Heart left ventricle (tissue), 16 donors: ENCODE measurements at regions not wholly inside any gene's neighbourhood (a gene's known extent, or its start where the extent isn't known, plus 50 kb on each side); places are given as distances from the start of the nearest gene placed in this dataset.
A peak's percentile ranks its signal among the peaks of the same experiment; 100 is the strongest.

Source experiments
- ATAC-seq, 4 donors: fragments of 200-7000 bp; cut with Tn5 transposase; one replicate each; pipeline ENCODE4 v1.9.1; 2020 to 2022; ENCODE audit warnings: moderate library complexity in 4 of 4, mild to moderate bottlenecking in 3 of 4, moderate number of reproducible peaks in 1 of 4
- DNase-seq, 5 donors: peaks; one replicate each; pipeline ENCODE4 v3.0.0-alpha.2; 2020
- H3K27ac ChIP-seq, 12 donors: fragments of 200-600 bp; sonication (generic) in 4 of 12; one replicate each; pipeline versions ENCODE4 v1.5.0 to v1.8.0; 2016 to 2022; ENCODE audit warnings: mild to moderate bottlenecking in 2 of 12
- H3K27me3 ChIP-seq, 9 donors: fragments of 200-600 bp; sonication (generic) in 2 of 9; one replicate each; pipeline versions ENCODE4 v1.5.1 to v1.8.0; 2016 to 2022; ENCODE audit warnings: mild to moderate bottlenecking in 3 of 9
- H3K36me3 ChIP-seq, 9 donors: fragments of 200-600 bp; sonication (generic) in 2 of 9; one replicate each; pipeline versions ENCODE4 v1.5.0 to v1.8.0; 2018 to 2022; ENCODE audit warnings: mild to moderate bottlenecking in 2 of 9
- H3K4me1 ChIP-seq, 12 donors: fragments of 200-600 bp; sonication (generic) in 4 of 12; one replicate each; pipeline versions ENCODE4 v1.5.0 to v1.8.0; 2016 to 2022; ENCODE audit warnings: mild to moderate bottlenecking in 3 of 12
- H3K4me3 ChIP-seq, 12 donors: fragments of 200-600 bp; sonication (generic) in 4 of 12; one replicate each; pipeline versions ENCODE4 v1.5.0 to v1.8.0; 2017 to 2022; ENCODE audit warnings: mild to moderate bottlenecking in 9 of 12, moderate library complexity in 4 of 12
- H3K9me3 ChIP-seq, 12 donors: fragments of 200-600 bp; sonication (generic) in 4 of 12; one replicate each; pipeline versions ENCODE4 v1.5.0 to v1.8.0; 2016 to 2022; ENCODE audit warnings: mild to moderate bottlenecking in 1 of 12
- POLR2A ChIP-seq, 2 donors: fragments of 450-650 bp; IDR thresholded peaks; one replicate each; pipeline ENCODE4 v1.6.1; 2017; ENCODE audit warnings: antibody characterized with exemption in 2 of 2, mild to moderate bottlenecking in 2 of 2, moderate library complexity in 2 of 2
- WGBS, 4 donors: extraction: QIAGEN DNeasy Blood & Tissue Kit in 2 of 4; methylation state at CpG; one replicate each; pipeline versions ENCODE4 v1.1.5 to v1.1.7; 2013 to 2018; 5-methylcytosine and 5-hydroxymethylcytosine counted together
- intact Hi-C, 10 donors: fragments of 100-400 bp; cut with DNase I; formaldehyde crosslinking; loops; one replicate each; pipeline versions ENCODE4 v1.11.1 to v1.14.2; 2022
- TF ChIP-seq, protein P1 (sequence below), 12 donors: fragments of 200-600 bp; sonication (generic) in 4 of 12; IDR thresholded peaks; one replicate each; pipeline versions ENCODE4 v1.5.0 to v1.8.0; 2018 to 2022; ENCODE audit warnings: antibody characterized with exemption in 12 of 12, mild to moderate bottlenecking in 5 of 12
- donor health status: ischemic (EF 13 %, LVEDD 7.1; RV severe dilation, severe dysfunction).
- donor health status: healthy with polysubstance abuse.
- donor health status: DM: no; HTN: yes; CAD: no.
- donor health status: DM: no; HTN: no; CAD: no.
- donor health status: ischemic (EF 25% LVEDD 6.9; RV normal size, moderate dysfunction).
- donor health status: ischemic (EF 25% LVEDD 5.7; RV mildly dilated, moderate dysfunction).
- donor health status: healthy.
- donor health status: DM: yes; HTN: yes; CAD: no.
- donor health status: ischemic (EF 35%, LVEDD 5.7; RV mildly dilated, moderate dysfunction).
- donor health status: nonischemic (EF 11% LVEDD 7.7; RV severe dilation, severe dysfunction).
- donor health status: DM: yes; HTN: yes; CAD: no.
- donor health status: PGD.
- donor health status: ischemic (EF 29% LVEDD 5.4; RV normal size, mild dysfunction).
- donor health status: nonischemic (EF 23%, LVEDD 6.1; RV moderate dilation, normal function).

DNA sequence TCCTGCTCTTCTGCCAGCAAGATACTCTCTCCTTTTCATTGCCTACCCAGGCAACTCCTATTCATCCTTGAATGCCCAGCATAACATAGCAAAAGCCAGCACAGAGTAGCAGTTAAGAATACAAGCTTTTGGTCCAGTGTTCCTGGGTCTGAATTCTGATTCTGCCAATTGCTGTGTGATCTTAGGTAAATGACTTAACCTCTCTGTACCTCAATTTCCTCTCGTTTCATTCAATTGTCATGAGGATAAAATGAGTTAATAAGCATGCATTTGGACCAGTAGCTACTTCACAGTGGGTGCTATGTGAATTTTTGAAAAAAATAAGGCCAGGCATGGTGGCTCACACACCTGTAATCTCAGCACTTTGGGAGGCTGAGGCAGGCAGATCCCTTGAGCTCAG, 346.0 kb downstream of the BUD13 start:
- Histone ChIP-seq H3K27ac (no peak overlapping the region), H3K36me3 (no peaks in the 10 kb centered on the region), H3K9me3 (no peaks in the 10 kb centered on the region), H3K4me1 (peaks cover 0 to 17% (median 5%) of the 10 kb centered on the region in 12 donors), H3K4me3 (no peak overlapping the region), H3K27me3 (peaks cover 0 to 3% (median 0%) of the 10 kb centered on the region in 9 donors)
- intact Hi-C loops = no loop called here
- DNase-seq (no peak), ATAC-seq (no peak)
- WGBS, 4 donors = 56 to 75% (median 66%) methylated on average over 1 of the region's 1 CpG
- TF ChIP-seq, protein P1, sequence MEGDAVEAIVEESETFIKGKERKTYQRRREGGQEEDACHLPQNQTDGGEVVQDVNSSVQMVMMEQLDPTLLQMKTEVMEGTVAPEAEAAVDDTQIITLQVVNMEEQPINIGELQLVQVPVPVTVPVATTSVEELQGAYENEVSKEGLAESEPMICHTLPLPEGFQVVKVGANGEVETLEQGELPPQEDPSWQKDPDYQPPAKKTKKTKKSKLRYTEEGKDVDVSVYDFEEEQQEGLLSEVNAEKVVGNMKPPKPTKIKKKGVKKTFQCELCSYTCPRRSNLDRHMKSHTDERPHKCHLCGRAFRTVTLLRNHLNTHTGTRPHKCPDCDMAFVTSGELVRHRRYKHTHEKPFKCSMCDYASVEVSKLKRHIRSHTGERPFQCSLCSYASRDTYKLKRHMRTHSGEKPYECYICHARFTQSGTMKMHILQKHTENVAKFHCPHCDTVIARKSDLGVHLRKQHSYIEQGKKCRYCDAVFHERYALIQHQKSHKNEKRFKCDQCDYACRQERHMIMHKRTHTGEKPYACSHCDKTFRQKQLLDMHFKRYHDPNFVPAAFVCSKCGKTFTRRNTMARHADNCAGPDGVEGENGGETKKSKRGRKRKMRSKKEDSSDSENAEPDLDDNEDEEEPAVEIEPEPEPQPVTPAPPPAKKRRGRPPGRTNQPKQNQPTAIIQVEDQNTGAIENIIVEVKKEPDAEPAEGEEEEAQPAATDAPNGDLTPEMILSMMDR (IDR thresholded peaks at IDR 0.05) = no peak
- TF ChIP-seq POLR2A (IDR thresholded peaks at IDR 0.05) = no peak

DNA sequence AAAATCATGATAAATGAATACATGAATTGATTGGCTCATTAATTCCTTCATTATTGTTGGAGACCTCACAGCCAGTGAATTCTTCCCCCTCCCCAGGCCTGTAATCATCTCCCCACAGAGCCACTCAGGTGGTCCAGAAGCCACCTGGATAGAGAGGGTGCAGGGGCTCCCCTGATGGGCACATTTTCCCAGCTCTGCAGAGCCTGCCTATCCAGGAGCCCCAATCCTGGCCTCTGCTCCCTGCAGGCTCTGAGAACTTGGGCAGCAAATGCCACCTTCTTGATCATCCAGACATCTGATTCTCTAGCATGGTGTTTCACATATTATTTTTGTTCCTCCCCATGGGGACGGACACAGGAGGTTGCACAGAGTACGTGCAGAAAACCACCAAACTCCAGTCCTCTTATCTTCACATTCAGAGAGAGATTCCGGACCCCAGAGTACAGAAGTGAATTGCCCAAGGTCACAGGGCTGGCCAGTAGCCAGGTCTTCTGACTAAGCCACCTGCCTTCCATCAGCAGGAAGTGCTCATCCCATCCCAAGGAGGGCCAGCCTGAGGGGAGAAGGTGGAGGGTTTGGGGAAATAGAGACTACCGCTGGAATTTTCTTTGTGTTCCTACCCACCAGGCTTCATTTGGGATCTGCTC, 348.0 kb downstream of the BUD13 start:
- Histone ChIP-seq H3K27ac (no peak overlapping the region), H3K4me3 (no peak overlapping the region), H3K36me3 (no peaks in the 10 kb centered on the region), H3K27me3 (peaks cover 0 to 5% (median 0%) of the 10 kb centered on the region in 9 donors), H3K9me3 (no peaks in the 10 kb centered on the region), H3K4me1 (peaks cover 0 to 17% (median 5%) of the 10 kb centered on the region in 12 donors)
- TF ChIP-seq, protein P1 (IDR thresholded peaks at IDR 0.05) = no peak
- TF ChIP-seq POLR2A (IDR thresholded peaks at IDR 0.05) = no peak
- ATAC-seq = peak in 1 of 4 donors; percentile 21
- peak in 1 of 5 donors; percentile 37 for DNase-seq
- intact Hi-C loops = no loop called here
- WGBS, 4 donors = 31 to 38% (median 37%) methylated on average over 4 of the region's 4 CpGs

DNA sequence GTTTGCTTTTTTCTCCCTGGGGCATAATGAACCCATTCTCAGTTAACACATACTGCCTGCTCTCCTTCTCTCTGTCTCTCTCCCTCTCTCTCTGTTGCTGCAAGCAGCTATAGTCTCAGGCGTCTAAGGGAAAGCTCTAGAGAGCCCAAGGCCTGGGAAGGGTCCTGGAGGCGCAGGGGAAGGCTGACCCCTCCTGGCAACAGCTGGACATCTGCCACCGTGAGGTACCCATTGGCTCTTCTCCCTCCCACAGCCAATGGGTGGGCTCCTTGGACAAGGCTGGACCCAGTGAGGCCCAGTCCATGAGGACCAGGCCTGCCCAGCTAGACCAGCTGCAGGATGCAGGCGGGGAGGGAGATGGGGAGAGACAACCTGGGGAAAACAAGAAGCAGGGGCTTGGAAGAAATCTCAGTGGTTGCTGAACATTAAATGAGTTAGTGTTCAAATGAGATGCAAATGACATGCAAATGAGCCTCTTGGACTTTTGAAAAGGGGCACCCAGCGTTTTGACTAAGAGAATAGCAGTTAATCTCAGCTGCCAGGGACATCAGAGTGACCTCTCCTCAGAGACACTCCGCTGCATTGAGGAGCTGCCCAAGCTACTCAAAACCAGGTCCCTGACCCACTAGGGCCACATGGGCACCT, 349.7 kb downstream of the BUD13 start:
- Histone ChIP-seq H3K36me3 (no peaks in the 10 kb centered on the region), H3K4me1 (peaks cover 0 to 10% (median 3%) of the 10 kb centered on the region in 12 donors), H3K9me3 (no peaks in the 10 kb centered on the region), H3K4me3 (no peak overlapping the region), H3K27me3 (peaks cover 0 to 5% (median 0%) of the 10 kb centered on the region in 9 donors), H3K27ac (no peak overlapping the region)
- DNase-seq = no peak
- 67 to 72% (median 71%) methylated on average over 5 to 6 of the region's 6 CpGs for WGBS, 4 donors
- intact Hi-C loops = no loop called here
- no peak for ATAC-seq
- TF ChIP-seq, protein P1 (IDR thresholded peaks at IDR 0.05) = no peak
- TF ChIP-seq POLR2A (IDR thresholded peaks at IDR 0.05) = no peak

DNA sequence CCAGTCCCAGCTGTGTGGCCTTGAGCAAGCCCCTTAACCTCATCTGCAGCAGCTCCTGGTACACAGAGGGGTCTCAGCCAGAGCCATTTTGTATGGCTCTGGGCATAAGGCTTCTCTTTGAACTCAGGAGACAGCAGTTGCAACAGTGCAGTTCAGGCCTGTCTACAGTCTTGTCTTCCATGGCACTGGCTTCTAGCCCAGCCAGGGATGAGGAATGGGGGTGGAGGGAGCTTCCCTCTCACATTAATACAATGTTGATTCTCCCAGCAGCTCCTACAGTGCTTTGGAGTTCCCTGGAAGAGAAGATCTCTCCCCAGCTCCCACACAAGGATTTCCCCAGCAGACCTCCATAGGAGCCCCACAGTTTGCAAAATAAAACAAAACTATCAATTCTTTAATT, 350.2 kb downstream of the BUD13 start:
- DNase-seq = no peak
- peaks cover 0 to 5% (median 0%) of the 10 kb centered on the region in 9 donors for H3K27me3 ChIP-seq
- no peak for ATAC-seq
- H3K36me3 ChIP-seq = no peaks in the 10 kb centered on the region
- intact Hi-C loops = no loop called here
- no peak overlapping the region for H3K4me3 ChIP-seq
- H3K9me3 ChIP-seq = no peaks in the 10 kb centered on the region
- TF ChIP-seq, protein P1 (IDR thresholded peaks at IDR 0.05) = no peak
- no peak for TF ChIP-seq POLR2A (IDR thresholded peaks at IDR 0.05)
- H3K27ac ChIP-seq = no peak overlapping the region
- H3K4me1 ChIP-seq = peaks cover 0 to 5% (median 0%) of the 10 kb centered on the region in 12 donors
